ENCODE measurements at regions not wholly inside any gene's neighbourhood (a gene's known extent, or its start where the extent isn't known, plus 50 kb on each side); places are given as distances from the start of the nearest gene placed in this dataset.

- no peak for TF ChIP-seq CTCF (optimal IDR thresholded peaks at IDR 0.05 in 1 of 3, IDR thresholded peaks at IDR 0.05 in 1 of 3, conservative IDR thresholded peaks at IDR 0.05 in 1 of 3; ENCODE audit: extremely low read depth in 1 of 3, insufficient read depth in 2 of 3, low read length in 3 of 3)
- no peak for TF ChIP-seq EZH2 (IDR thresholded peaks at IDR 0.05; ENCODE audit: low read length)
Measured at GRCh38 chr12:25684070-25684469, 131.0 kb upstream of the LMNTD1 start.
